Astrocyte of the spinal cord (primary cell): ENCODE measurements at regions not wholly inside any gene's neighbourhood (a gene's known extent, or its start where the extent isn't known, plus 50 kb on each side); places are given as distances from the start of the nearest gene placed in this dataset.
A peak's percentile ranks its signal among the peaks of the same experiment; 100 is the strongest.

ENCODE experiments used
- DNase-seq: peaks from one replicate; pipeline ENCODE4 v3.0.0; 2011; ENCODE audit warnings: low read depth, low spot score
- H3K4me3 ChIP-seq: 2 replicates; pipeline ENCODE4 v1.5.1; 2011; ENCODE audit warnings: low read depth, mild to moderate bottlenecking, low read length, moderate library complexity
- in situ Hi-C: cut with HindIII; loops from 2 replicates; pipeline ENCODE4 v1.10.0; 2017; ENCODE audit warnings: low sequenced_read_pairs
- TF ChIP-seq, protein P1 (sequence below): IDR thresholded peaks from 2 replicates; pipeline ENCODE4 v1.5.1; 2012; ENCODE audit warnings: low read depth, mild to moderate bottlenecking, low read length, inconsistent platforms

DNA sequence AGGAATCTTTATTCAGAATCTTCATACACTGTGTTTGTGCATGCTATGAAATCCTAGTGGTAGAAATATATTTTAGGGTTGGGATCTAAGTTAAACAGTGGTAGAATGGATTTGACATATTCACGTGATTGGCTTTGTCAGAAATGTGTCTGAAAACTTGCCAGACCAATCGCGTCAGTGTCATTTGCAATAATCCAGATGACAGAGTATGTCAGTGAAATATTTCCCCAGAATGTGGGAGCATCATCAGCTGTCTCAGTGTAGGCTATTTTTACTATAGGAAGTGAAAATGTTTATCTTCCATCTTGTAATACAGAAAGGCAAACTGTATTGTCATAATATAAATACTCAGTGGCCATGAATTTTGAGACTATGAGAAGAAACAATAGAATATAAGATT lies 220.6 kb upstream of the EDIL3 start:
- in situ Hi-C loops, result no loop called here
- no peak overlapping the region for H3K4me3 ChIP-seq
- TF ChIP-seq, protein P1, sequence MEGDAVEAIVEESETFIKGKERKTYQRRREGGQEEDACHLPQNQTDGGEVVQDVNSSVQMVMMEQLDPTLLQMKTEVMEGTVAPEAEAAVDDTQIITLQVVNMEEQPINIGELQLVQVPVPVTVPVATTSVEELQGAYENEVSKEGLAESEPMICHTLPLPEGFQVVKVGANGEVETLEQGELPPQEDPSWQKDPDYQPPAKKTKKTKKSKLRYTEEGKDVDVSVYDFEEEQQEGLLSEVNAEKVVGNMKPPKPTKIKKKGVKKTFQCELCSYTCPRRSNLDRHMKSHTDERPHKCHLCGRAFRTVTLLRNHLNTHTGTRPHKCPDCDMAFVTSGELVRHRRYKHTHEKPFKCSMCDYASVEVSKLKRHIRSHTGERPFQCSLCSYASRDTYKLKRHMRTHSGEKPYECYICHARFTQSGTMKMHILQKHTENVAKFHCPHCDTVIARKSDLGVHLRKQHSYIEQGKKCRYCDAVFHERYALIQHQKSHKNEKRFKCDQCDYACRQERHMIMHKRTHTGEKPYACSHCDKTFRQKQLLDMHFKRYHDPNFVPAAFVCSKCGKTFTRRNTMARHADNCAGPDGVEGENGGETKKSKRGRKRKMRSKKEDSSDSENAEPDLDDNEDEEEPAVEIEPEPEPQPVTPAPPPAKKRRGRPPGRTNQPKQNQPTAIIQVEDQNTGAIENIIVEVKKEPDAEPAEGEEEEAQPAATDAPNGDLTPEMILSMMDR, result no peak
- no peak for DNase-seq

DNA sequence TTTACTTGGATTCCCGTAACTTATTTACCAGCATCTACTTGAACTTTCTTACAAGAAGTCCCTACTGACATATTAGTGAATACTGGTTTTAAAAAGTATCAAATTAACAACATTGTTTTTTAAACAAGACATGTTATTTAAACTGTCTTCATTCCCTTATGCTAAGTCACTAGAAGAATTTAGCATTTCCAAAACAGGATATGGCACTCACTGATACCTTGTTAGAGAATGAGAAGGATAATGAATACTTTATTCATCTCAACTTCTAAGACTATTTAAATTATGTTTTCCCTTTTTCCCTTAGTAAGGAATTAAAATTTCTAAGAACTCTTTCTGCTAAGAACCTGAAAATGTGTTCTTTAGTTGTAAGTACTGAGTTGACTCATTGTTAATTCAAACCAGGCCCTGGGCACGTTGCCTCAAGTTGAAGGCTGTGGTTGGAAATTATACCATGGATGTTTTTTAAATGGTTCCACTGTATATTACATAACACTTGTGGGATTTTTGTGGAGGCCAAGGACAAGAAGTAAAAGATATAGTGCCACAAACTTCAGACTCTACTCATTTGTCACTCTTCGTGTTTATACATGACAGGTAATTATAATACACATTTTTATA lies 219.0 kb upstream of the EDIL3 start:
- peak; percentile 96 for DNase-seq
- in situ Hi-C loops, result no loop called here
- no peak overlapping the region for H3K4me3 ChIP-seq
- TF ChIP-seq, protein P1, result no peak

DNA sequence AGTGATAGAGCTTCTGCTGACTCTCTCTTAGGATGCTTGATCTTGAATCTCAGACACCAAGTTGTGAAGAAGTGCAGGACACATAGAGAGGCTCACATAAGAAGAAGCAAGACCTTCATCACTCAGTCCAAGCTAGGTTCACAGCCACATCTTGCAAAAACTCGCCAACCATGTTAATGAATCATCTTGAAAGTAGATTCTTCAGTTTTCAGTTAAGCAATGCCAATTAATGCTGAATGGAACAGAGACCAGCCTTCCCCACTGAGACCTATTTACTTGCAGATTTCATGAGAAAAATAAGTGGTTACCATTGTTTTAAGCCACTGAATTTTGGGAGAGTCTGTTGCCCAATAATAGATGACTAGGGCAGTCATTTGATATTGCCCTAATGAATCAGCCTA lies 217.7 kb upstream of the EDIL3 start:
- TF ChIP-seq, protein P1, result no peak
- in situ Hi-C loops, result no loop called here

DNA sequence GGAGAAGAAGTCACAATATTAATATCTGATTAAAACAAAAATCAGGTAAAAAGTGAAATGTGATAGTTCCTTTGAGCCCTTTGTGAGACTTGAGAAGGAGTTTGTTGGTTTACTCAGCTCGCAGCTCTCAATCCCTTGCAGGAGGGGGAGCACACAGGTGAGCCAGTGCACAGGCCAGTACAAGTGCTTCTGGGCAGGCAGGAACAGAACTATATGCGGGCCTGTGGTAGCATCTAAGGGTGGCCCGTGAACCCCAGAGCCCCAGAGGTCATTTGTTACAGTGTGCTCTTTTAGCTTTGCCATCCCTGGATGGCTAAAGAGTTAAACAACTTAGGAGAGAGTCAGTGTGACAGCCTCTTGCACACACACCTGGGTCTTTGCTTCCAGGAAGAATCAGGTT lies 215.3 kb upstream of the EDIL3 start:
- in situ Hi-C loops, result no loop called here
- TF ChIP-seq, protein P1, result no peak
- no peak overlapping the region for H3K4me3 ChIP-seq
- DNase-seq, result no peak

More for the DNA sequence above, 217.7 kb upstream of the EDIL3 start:
- DNase-seq, result no peak
- H3K4me3 ChIP-seq, result no peak overlapping the region

DNA sequence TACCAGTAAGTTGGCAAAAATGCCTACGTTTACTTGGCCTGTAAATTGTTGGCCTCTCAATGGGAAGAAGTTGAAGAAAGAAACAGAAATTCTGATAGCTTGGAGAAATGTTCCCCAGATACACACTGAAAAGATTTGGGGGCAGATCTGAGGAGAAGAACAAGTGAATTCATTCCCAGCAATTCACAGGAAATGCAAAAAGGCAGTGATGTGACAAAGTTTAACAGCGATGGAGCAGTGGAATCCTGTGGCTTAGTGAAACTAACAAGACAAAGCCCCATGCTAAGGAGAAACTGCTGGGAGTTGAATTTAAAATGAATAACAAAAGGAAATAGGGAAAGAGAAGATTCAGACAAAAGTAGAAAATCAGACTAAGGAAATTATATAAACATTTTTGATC lies 213.2 kb upstream of the EDIL3 start:
- H3K4me3 ChIP-seq, result no peak overlapping the region
- in situ Hi-C loops, result no loop called here
- no peak for DNase-seq
- TF ChIP-seq, protein P1, result no peak

DNA sequence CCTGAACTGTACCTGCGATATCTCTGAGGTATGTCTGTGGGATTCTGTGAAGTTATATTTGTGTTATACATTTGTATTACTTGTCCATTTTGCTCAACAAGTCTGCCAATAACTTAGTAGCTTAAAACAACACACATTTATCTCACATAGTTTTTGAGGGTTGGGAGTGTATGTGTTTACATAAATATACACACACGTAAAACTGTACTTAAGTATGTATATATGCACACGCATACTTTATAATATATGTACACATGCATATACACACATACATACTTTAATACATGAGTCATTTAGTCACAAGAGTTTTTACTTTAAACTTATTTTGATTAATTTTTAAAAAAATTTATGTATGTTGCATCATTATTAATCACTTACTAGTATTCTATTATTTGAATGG lies 205.9 kb upstream of the EDIL3 start:
- in situ Hi-C loops, result no loop called here
- no peak overlapping the region for H3K4me3 ChIP-seq
- DNase-seq, result no peak
- TF ChIP-seq, protein P1, result no peak
